GM12878 (cell line): ENCODE measurements at regions not wholly inside any gene's neighbourhood (a gene's known extent, or its start where the extent isn't known, plus 50 kb on each side); places are given as distances from the start of the nearest gene placed in this dataset.

Experiments used
- ATAC-seq: fragments of 200-7000 bp; cut with Tn5 transposase; 3 replicates; pipeline ENCODE4 v1.9.1; 2020; ENCODE audit warnings: mild to moderate bottlenecking, moderate library complexity
- BruUV-seq: library from RNA; stranded (reverse); fragments of 400-500 nt; replicated peaks from 2 replicates; lab custom pipeline; 2021; lab: Mats Ljungman, UMichigan
- CTCF ChIA-PET: fragments of 300-600 bp; sonication (Branson Sonifier 250); formaldehyde crosslinking; extraction: SDS; loops from one replicate; lab custom pipeline; 2021; ENCODE audit warnings: inconsistent platforms; lab: Yijun Ruan, JAX
- POLR2A ChIA-PET: fragments of 350-600 bp; formaldehyde crosslinking; extraction: SDS; loops from one replicate; lab custom pipeline; 2021; ENCODE audit warnings: inconsistent platforms; lab: Charles Lee
- RAD21 ChIA-PET: fragments of 300-600 bp; sonication (Branson Sonifier 250); formaldehyde crosslinking; loops from one replicate; lab custom pipeline; 2023; ENCODE audit warnings: antibody characterized with exemption; ENCODE audit not compliant: unreplicated experiment; lab: Charles Lee
- SMC1A ChIA-PET: fragments of 300-600 bp; sonication (Branson Sonifier 250); formaldehyde crosslinking; loops from one replicate; lab custom pipeline; 2023; ENCODE audit not compliant: unreplicated experiment, uncharacterized antibody; lab: Charles Lee
- DNase-seq: peaks from one replicate; pipeline ENCODE4 v3.0.0-alpha.2; 2011; ENCODE audit warnings: low read depth, low spot score
- FAIRE-seq: peaks from 3 replicates; lab custom pipeline; 2011; peaks lifted over from hg19 to GRCh38; lab: Jason Lieb, UNC
- H2AFZ ChIP-seq: 2 replicates; pipeline ENCODE4 v1.6.0; 2011; ENCODE audit warnings: low read depth, low read length, control low read depth; ENCODE audit not compliant: control insufficient read depth
- H3K27ac ChIP-seq: 2 replicates; pipeline ENCODE4 v1.5.1; 2011; ENCODE audit warnings: control low read depth; ENCODE audit not compliant: control insufficient read depth, insufficient read depth
- H3K27me3 ChIP-seq, 2 experiments: replicated peaks in 1 of 2; 2 replicates each; pipeline versions ENCODE4 v1.6.0 to v1.6.1; 2011; ENCODE audit warnings: low read length in 1 of 2; ENCODE audit not compliant: control insufficient read depth in 2 of 2, insufficient read depth in 2 of 2
- H3K36me3 ChIP-seq, 2 experiments: 2 replicates each; pipeline ENCODE4 v1.5.1; 2011; ENCODE audit warnings: low read length in 1 of 2; ENCODE audit not compliant: control insufficient read depth in 2 of 2, insufficient read depth in 2 of 2
- H3K4me1 ChIP-seq: 2 replicates; pipeline ENCODE4 v1.6.1; 2011; ENCODE audit warnings: mild to moderate bottlenecking, low read length, moderate library complexity, mixed read lengths; ENCODE audit not compliant: control insufficient read depth, insufficient read depth
- H3K4me2 ChIP-seq: 2 replicates; pipeline ENCODE4 v1.6.0; 2011; ENCODE audit warnings: control low read depth; ENCODE audit not compliant: control insufficient read depth, insufficient read depth
- H3K4me3 ChIP-seq: fragments of 200-600 bp; sonication (generic); 2 replicates; pipeline ENCODE4 v1.5.1; 2016
- H3K79me2 ChIP-seq: 2 replicates; pipeline ENCODE4 v1.6.0; 2011; ENCODE audit warnings: low read length; ENCODE audit not compliant: control insufficient read depth, insufficient read depth
- H3K9ac ChIP-seq: 2 replicates; pipeline ENCODE4 v1.8.0; 2011; ENCODE audit warnings: low read length, control low read depth, mixed read lengths; ENCODE audit not compliant: control insufficient read depth, insufficient read depth
- H3K9me3 ChIP-seq: replicated peaks from 3 replicates; pipeline ENCODE4 v1.5.1; 2011; ENCODE audit warnings: mild to moderate bottlenecking, low read length; ENCODE audit not compliant: control insufficient read depth, insufficient read depth
- H4K20me1 ChIP-seq: 2 replicates; pipeline ENCODE4 v1.6.0; 2011; ENCODE audit not compliant: control insufficient read depth, insufficient read depth
- CREB1 ChIP-seq: IDR thresholded peaks from 2 replicates; pipeline ENCODE4 v1.6.1; 2012; ENCODE audit warnings: low read depth, mild to moderate bottlenecking, inconsistent platforms
- HCFC1 ChIP-seq: fragments of 150-350 bp; IDR thresholded peaks from 2 replicates; pipeline ENCODE4 v1.6.1; 2014; ENCODE audit warnings: low read length
- HDAC2 ChIP-seq: fragments of 200-600 bp; sonication (generic); IDR thresholded peaks from 2 replicates; pipeline ENCODE4 v1.6.1; 2017
- NFYA ChIP-seq: IDR thresholded peaks from 2 replicates; pipeline ENCODE4 v1.6.1; 2011; ENCODE audit warnings: low read depth, mild to moderate bottlenecking, low read length, improper control_type of control experiment, borderline replicate concordance
- RCOR1 ChIP-seq: conservative IDR thresholded peaks from 2 replicates; pipeline ENCODE4 v1.6.1; 2012; ENCODE audit warnings: low read depth, low read length, improper control_type of control experiment
- RUNX3 ChIP-seq: IDR thresholded peaks from 2 replicates; pipeline ENCODE4 v1.6.1; 2012; ENCODE audit warnings: low read length, inconsistent platforms
- SIN3A ChIP-seq: IDR thresholded peaks from 2 replicates; pipeline ENCODE4 v1.6.1; 2012; ENCODE audit warnings: low read depth, low read length, improper control_type of control experiment
- SP1 ChIP-seq: IDR thresholded peaks from one replicate; pipeline ENCODE4 v1.6.1; 2011; ENCODE audit warnings: low read depth, low read length
- TCF12 ChIP-seq: IDR thresholded peaks from 2 replicates; pipeline ENCODE4 v1.6.1; 2011; ENCODE audit warnings: low read depth, mild to moderate bottlenecking, low read length
- WRNIP1 ChIP-seq: IDR thresholded peaks from 2 replicates; pipeline ENCODE4 v1.6.1; 2011; ENCODE audit warnings: low read depth, low read length, improper control_type of control experiment, borderline replicate concordance
- WGBS: methylation state at CpG from one replicate; pipeline ENCODE4 v1.1.6; 2016; ENCODE audit warnings: low lambda C conversion rate; ENCODE audit not compliant: insufficient replicate concordance, insufficient coverage; ENCODE audit errors: missing lambda C conversion rate; 5-methylcytosine and 5-hydroxymethylcytosine counted together
- in situ Hi-C: fragments of 300-500 bp; cut with MboI; formaldehyde crosslinking; loops from 9 replicates; pipeline ENCODE4 v1.14.3; 2018; ENCODE audit warnings: mixed read lengths
- intact Hi-C: fragments of 100-400 bp; cut with micrococcal nuclease; formaldehyde crosslinking; loops from one replicate; pipeline ENCODE4 v1.14.2; 2022; ENCODE audit not compliant: unreplicated experiment
- TF ChIP-seq, protein P1 (sequence below), 3 experiments: IDR thresholded peaks in 2 of 3; conservative IDR thresholded peaks in 1 of 3; 2 replicates each; pipeline ENCODE4 v1.5.1; 2011; ENCODE audit warnings: low read depth in 3 of 3, low read length in 3 of 3, mild to moderate bottlenecking in 3 of 3, control low read depth in 2 of 3, moderate library complexity in 2 of 3, inconsistent platforms in 1 of 3, mixed read lengths in 1 of 3; ENCODE audit not compliant: control insufficient read depth in 2 of 3, insufficient read depth in 1 of 3; ENCODE audit errors: extremely low read depth in 1 of 3

DNA sequence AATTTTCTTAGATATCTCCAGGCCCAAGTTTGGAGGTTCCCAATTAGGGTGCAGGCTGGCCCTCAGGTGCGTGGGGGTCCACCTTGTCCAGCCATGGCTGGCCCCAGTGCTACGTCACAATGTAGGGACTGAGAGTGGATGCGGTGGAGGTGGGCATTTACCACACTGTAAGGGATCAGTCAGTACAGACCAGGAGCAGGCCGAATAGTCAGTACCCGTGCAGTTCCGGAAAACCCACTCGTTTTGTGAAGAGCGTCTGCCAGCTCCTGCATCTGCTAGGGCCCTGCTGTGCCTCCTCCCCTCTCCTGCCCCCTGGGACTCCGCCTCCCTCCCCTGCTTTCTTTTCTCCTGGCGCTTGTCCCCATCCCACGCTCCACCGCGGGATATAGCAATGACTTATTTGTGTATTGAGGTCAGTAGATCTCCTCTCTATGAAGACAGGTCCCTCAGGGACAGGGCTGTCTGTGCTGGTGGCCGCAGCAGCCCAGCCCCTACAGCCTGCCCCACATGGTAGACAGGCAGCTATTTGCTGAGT is 50.4 kb upstream of the SEPTIN5 start (continued):
- TF ChIP-seq HCFC1 (no peak), RUNX3 (no peak), WRNIP1 (no peak)

DNA sequence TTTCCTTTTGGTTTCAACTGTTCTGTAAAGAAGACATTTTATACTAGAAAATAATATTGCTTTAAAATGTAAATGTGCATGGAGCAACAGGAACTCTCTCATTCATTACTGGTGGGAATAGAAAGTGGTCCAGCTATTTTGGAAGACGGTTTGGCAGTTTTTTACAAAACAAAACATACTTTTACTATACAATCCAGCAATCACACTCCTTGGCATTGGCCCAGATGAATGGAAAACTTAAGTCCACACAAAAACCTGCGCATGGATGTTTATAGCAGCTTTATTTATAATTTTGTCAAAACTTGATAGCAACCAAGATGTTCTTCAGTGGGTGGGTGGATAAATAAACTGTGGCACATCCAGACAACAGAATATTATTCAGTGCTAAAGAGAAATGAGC is 49.9 kb upstream of the SEPTIN5 start:
- TF ChIP-seq CREB1 (no peak), SP1 (no peak), NFYA (no peak), RCOR1 (no peak), SIN3A (no peak), TCF12 (no peak), HDAC2 (no peak)
- TF ChIP-seq, protein P1, sequence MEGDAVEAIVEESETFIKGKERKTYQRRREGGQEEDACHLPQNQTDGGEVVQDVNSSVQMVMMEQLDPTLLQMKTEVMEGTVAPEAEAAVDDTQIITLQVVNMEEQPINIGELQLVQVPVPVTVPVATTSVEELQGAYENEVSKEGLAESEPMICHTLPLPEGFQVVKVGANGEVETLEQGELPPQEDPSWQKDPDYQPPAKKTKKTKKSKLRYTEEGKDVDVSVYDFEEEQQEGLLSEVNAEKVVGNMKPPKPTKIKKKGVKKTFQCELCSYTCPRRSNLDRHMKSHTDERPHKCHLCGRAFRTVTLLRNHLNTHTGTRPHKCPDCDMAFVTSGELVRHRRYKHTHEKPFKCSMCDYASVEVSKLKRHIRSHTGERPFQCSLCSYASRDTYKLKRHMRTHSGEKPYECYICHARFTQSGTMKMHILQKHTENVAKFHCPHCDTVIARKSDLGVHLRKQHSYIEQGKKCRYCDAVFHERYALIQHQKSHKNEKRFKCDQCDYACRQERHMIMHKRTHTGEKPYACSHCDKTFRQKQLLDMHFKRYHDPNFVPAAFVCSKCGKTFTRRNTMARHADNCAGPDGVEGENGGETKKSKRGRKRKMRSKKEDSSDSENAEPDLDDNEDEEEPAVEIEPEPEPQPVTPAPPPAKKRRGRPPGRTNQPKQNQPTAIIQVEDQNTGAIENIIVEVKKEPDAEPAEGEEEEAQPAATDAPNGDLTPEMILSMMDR (IDR thresholded peaks at IDR 0.05 in 2 of 3, conservative IDR thresholded peaks at IDR 0.05 in 1 of 3; ENCODE audit: control insufficient read depth in 2 of 3, extremely low read depth in 1 of 3, insufficient read depth in 1 of 3, low read depth in 3 of 3, low read length in 3 of 3) = no peak
- H3K36me3 ChIP-seq = no peaks in the 10 kb centered on the region
- H3K4me2 ChIP-seq = no peak overlapping the region
- ChIA-PET SMC1A (no interaction called here), RAD21 (no interaction called here), POLR2A (no interaction called here), CTCF (no interaction called here)
- in situ Hi-C loops = no loop called here
- BruUV-seq = no TSS peak
- intact Hi-C loops = no loop called here
- FAIRE-seq = no peak
- H3K27me3 ChIP-seq = no peaks in the 10 kb centered on the region; a peak in 2 of 4 replicates
- no peak for DNase-seq
- no peak overlapping the region for H3K4me3 ChIP-seq
- WGBS = 46% methylated on average over 2 of the region's 2 CpGs
- no peak overlapping the region for H3K9ac ChIP-seq
- no peak for ATAC-seq
- H3K79me2 ChIP-seq = no peaks in the 10 kb centered on the region
- no peaks in the 10 kb centered on the region for H3K4me1 ChIP-seq
- no peak overlapping the region for H2AFZ ChIP-seq
- no peaks in the 10 kb centered on the region for H4K20me1 ChIP-seq
- no peaks in the 10 kb centered on the region for H3K9me3 ChIP-seq
- no peak overlapping the region for H3K27ac ChIP-seq
